PC-9 (cell line): ENCODE measurements at regions not wholly inside any gene's neighbourhood (a gene's known extent, or its start where the extent isn't known, plus 50 kb on each side); places are given as distances from the start of the nearest gene placed in this dataset.
A peak's percentile ranks its signal among the peaks of the same experiment; 100 is the strongest.

Experiments used
- BruUV-seq: library from RNA; stranded (reverse); fragments of 400-500 nt; replicated peaks from 2 replicates; lab custom pipeline; 2021; lab: Mats Ljungman, UMichigan
- CTCF ChIA-PET: fragments of 300-600 bp; sonication (Branson Sonifier 250); formaldehyde crosslinking; loops from one replicate; lab custom pipeline; 2022; ENCODE audit warnings: antibody characterized with exemption; lab: Charles Lee
- POLR2A ChIA-PET: fragments of 300-600 bp; sonication (Branson Sonifier 250); formaldehyde crosslinking; loops from one replicate; lab custom pipeline; 2022; ENCODE audit warnings: antibody characterized with exemption; ENCODE audit not compliant: unreplicated experiment; lab: Charles Lee
- DNase-seq, 2 experiments: peaks; one replicate each; pipeline versions ENCODE4 v3.0.0 to v3.0.0-alpha.2; 2015 to 2022; ENCODE audit warnings: mixed read lengths in 1 of 2
- H2AFZ ChIP-seq: fragments of 200-600 bp; sonication (generic); 2 replicates; pipeline ENCODE4 v1.8.1; 2017; ENCODE audit warnings: antibody characterized with exemption
- H3F3A ChIP-seq: fragments of 200-600 bp; sonication (generic); 2 replicates; pipeline ENCODE4 v1.8.1; 2017; ENCODE audit warnings: antibody characterized with exemption, mild to moderate bottlenecking, low read depth; ENCODE audit not compliant: insufficient read depth
- H3K27ac ChIP-seq: fragments of 200-600 bp; sonication (generic); 2 replicates; pipeline ENCODE4 v1.6.1; 2016; ENCODE audit warnings: mixed run types
- H3K27me3 ChIP-seq: fragments of 200-600 bp; sonication (generic); 2 replicates; pipeline ENCODE4 v1.6.1; 2016; ENCODE audit warnings: low read depth, mixed run types; ENCODE audit not compliant: insufficient read depth
- H3K36me3 ChIP-seq: fragments of 200-600 bp; sonication (generic); 2 replicates; pipeline ENCODE4 v1.6.1; 2016; ENCODE audit warnings: low read depth, mixed run types
- H3K4me1 ChIP-seq: fragments of 200-600 bp; sonication (generic); replicated peaks from 2 replicates; pipeline ENCODE4 v1.6.1; 2016; ENCODE audit warnings: mixed run types; ENCODE audit not compliant: insufficient read depth
- H3K4me2 ChIP-seq: fragments of 200-600 bp; sonication (generic); 2 replicates; pipeline ENCODE4 v1.6.1; 2017; ENCODE audit warnings: mixed run types
- H3K4me3 ChIP-seq: fragments of 200-600 bp; sonication (generic); 2 replicates; pipeline ENCODE4 v1.6.1; 2016; ENCODE audit warnings: mixed run types
- H3K79me2 ChIP-seq: fragments of 200-600 bp; sonication (generic); 2 replicates; pipeline ENCODE4 v1.6.1; 2017; ENCODE audit warnings: low read depth, mixed run types
- H3K9me2 ChIP-seq: fragments of 200-600 bp; sonication (generic); 2 replicates; pipeline ENCODE4 v1.8.1; 2017; ENCODE audit warnings: mild to moderate bottlenecking; ENCODE audit not compliant: insufficient read depth
- H3K9me3 ChIP-seq: fragments of 200-600 bp; sonication (generic); 2 replicates; pipeline ENCODE4 v1.8.1; 2016; ENCODE audit warnings: low read depth; ENCODE audit not compliant: insufficient read depth
- H4K20me1 ChIP-seq: fragments of 200-600 bp; sonication (generic); 2 replicates; pipeline ENCODE4 v1.8.1; 2017; ENCODE audit not compliant: insufficient read depth
- EZH2 ChIP-seq: fragments of 200-600 bp; sonication (generic); IDR thresholded peaks from 2 replicates; pipeline ENCODE4 v1.8.0; 2017; ENCODE audit warnings: antibody characterized with exemption, low read depth
- intact Hi-C: fragments of 100-400 bp; cut with micrococcal nuclease; formaldehyde crosslinking; loops from one replicate; pipeline ENCODE4 v1.10.0; 2022; ENCODE audit not compliant: unreplicated experiment
- TF ChIP-seq, protein P1 (sequence below): fragments of 200-600 bp; sonication (generic); conservative IDR thresholded peaks from 2 replicates; pipeline ENCODE4 v1.6.1; 2017; ENCODE audit warnings: mixed run types, antibody characterized with exemption, mild to moderate bottlenecking, moderate library complexity

DNA sequence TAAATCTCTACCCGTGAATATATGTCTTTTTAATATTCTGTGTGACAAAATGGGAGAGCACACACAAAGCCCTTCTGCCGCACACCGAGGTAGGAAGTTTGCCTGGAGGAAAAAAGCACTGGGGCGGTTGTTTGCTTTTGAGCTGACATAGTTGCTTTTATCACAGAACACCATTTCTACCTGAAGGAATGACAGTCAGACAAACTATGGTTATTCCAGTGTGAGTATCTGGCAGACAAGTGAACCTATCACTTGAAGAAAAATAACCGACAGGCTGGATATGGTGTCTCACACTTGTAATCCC is 67.6 kb upstream of the SERTAD2 start:
- intact Hi-C loops: no loop called here
- CTCF ChIA-PET: no interaction called here

DNA sequence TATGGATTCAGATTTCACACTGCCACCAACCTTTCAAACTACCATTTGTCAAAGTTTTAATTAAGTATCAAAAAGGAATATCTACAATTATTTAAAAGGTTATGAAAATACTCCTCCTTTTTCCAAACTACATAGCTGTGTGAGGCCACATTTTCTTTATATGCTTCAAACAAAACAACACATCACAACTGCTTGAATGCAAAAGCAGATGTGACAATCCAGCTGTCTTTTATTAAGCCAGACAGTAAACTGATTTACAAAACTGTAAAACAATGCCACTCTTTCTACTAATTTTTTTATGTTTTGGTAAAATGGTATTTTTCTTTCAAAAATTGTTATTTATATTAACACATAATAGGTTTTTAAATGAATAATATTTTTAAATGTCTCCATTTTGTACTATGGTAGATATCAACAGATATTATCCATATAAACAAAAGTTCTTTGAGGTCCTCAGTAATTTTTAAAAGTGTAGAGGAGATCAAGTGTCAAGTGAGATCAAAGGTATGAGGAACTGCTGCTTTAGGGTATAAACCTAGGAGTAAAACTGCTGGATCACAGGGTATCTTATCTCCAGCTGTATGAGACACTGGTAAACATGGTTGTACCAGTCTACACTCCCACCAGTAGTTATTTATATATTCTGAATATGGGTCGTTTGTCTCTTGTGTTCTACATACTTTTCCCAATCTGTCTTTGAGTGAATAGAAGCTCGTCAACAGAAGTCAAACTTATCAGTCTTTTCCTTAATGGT is 68.8 kb upstream of the SERTAD2 start:
- BruUV-seq: no TSS peak

More for the DNA sequence above, 67.6 kb upstream of the SERTAD2 start:
- Histone ChIP-seq H3K4me1 (no peaks in the 10 kb centered on the region), H3K4me2 (no peak overlapping the region), H3K4me3 (no peak overlapping the region), H3K36me3 (no peaks in the 10 kb centered on the region), H3K9me3 (no peaks in the 10 kb centered on the region), H4K20me1 (no peaks in the 10 kb centered on the region), H3K9me2 (no peaks in the 10 kb centered on the region), H3F3A (no peaks in the 10 kb centered on the region; the same call in 1 of the 2 replicates), H3K27me3 (no peaks in the 10 kb centered on the region), H3K27ac (no peak overlapping the region), H2AFZ (no peak overlapping the region), H3K79me2 (no peaks in the 10 kb centered on the region)
- TF ChIP-seq EZH2: no peak
- TF ChIP-seq, protein P1, sequence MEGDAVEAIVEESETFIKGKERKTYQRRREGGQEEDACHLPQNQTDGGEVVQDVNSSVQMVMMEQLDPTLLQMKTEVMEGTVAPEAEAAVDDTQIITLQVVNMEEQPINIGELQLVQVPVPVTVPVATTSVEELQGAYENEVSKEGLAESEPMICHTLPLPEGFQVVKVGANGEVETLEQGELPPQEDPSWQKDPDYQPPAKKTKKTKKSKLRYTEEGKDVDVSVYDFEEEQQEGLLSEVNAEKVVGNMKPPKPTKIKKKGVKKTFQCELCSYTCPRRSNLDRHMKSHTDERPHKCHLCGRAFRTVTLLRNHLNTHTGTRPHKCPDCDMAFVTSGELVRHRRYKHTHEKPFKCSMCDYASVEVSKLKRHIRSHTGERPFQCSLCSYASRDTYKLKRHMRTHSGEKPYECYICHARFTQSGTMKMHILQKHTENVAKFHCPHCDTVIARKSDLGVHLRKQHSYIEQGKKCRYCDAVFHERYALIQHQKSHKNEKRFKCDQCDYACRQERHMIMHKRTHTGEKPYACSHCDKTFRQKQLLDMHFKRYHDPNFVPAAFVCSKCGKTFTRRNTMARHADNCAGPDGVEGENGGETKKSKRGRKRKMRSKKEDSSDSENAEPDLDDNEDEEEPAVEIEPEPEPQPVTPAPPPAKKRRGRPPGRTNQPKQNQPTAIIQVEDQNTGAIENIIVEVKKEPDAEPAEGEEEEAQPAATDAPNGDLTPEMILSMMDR: no peak
- POLR2A ChIA-PET: interaction anchor here (0.6 kb wide), 1 partner anchor 12 kb away, joined by 8 read pairs; no protein-coding TSS in a partner anchor
- BruUV-seq: no TSS peak
- DNase-seq: no peak

DNA sequence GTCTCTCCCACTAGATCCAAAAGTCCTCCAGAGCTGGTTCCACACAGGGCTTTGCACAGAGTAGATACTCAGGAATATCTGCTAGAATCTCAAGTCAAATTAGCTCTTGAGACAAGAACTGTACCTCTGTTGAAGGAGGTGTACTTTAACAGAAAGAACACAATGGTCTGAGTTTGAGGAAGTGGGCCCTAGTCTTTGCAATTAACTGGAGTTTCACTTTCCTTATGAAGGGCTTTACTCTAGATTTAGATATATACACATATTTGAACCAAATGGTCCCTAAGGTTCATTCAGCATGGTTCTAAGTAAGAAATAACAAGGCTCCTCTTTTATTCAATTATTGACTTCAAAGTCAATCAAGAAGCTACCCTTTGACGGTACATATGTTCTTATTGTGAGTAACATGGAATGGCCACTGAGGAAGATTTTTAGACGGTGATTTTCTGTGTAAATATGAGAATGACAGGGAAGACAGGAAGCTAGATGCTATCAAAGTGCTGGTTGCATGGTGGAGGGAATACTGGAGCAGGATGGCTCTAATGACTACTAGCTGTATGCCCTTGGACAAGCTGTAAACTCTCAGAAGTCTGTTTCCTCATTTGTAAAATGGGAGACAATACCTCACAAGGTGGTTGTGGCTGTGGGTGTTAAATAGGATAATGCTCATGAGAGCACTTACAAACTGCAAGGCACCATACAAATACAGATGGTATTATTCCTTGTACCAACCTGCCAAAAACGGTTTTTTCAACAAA is 73.5 kb upstream of the SERTAD2 start:
- TF ChIP-seq, protein P1: no peak
- no peak for TF ChIP-seq EZH2
- H3K27ac ChIP-seq: no peak overlapping the region
- H3K4me3 ChIP-seq: no peak overlapping the region
- H3K9me2 ChIP-seq: no peaks in the 10 kb centered on the region
- H3K4me1 ChIP-seq: 0 out of 2 replicates have a peak, but pooled peaks cover 4% of the 10 kb centered on the region
- 0 out of 2 replicates have a peak overlapping the region, but pooled peaks have one; percentile 0 for H3K4me2 ChIP-seq
- no peaks in the 10 kb centered on the region for H3K9me3 ChIP-seq
- no TSS peak for BruUV-seq
- H3K27me3 ChIP-seq: no peaks in the 10 kb centered on the region
- no peaks in the 10 kb centered on the region for H3K79me2 ChIP-seq
- ChIA-PET POLR2A (interaction anchor here (1.2 kb wide), 1 partner anchor 73 kb away, joined by 12 read pairs; the partner anchor contains the start of gene SERTAD2), CTCF (no interaction called here)
- H4K20me1 ChIP-seq: no peaks in the 10 kb centered on the region
- no peak for DNase-seq
- H2AFZ ChIP-seq: no peak overlapping the region
- intact Hi-C loops: no loop called here
- no peaks in the 10 kb centered on the region for H3F3A ChIP-seq
- H3K36me3 ChIP-seq: no peaks in the 10 kb centered on the region

More for the DNA sequence above, 68.8 kb upstream of the SERTAD2 start:
- no peaks in the 10 kb centered on the region for H3K9me2 ChIP-seq
- no peaks in the 10 kb centered on the region for H3K9me3 ChIP-seq
- no peaks in the 10 kb centered on the region for H3K36me3 ChIP-seq
- ChIA-PET CTCF (interaction anchor here (0.6 kb wide), 1 partner anchor 147 kb away, joined by 3 read pairs; no protein-coding TSS in a partner anchor), POLR2A (interaction anchor here (0.5 to 0.6 kb wide), 2 partner anchors 126 to 296 kb away, joined by 3 to 4 read pairs; no protein-coding TSS in a partner anchor)
- no peak for TF ChIP-seq EZH2
- TF ChIP-seq, protein P1: no peak
- no peaks in the 10 kb centered on the region for H3K27me3 ChIP-seq
- H2AFZ ChIP-seq: no peak overlapping the region
- no peaks in the 10 kb centered on the region for H3K4me1 ChIP-seq
- H3K27ac ChIP-seq: no peak overlapping the region
- H3F3A ChIP-seq: no peaks in the 10 kb centered on the region
- no peaks in the 10 kb centered on the region for H3K79me2 ChIP-seq
- no peak overlapping the region for H3K4me2 ChIP-seq
- no peak for DNase-seq
- no peaks in the 10 kb centered on the region for H4K20me1 ChIP-seq
- intact Hi-C loops: no loop called here
- H3K4me3 ChIP-seq: no peak overlapping the region
